ENCODE measurements at regions not wholly inside any gene's neighbourhood (a gene's known extent, or its start where the extent isn't known, plus 50 kb on each side); places are given as distances from the start of the nearest gene placed in this dataset.

DNA sequence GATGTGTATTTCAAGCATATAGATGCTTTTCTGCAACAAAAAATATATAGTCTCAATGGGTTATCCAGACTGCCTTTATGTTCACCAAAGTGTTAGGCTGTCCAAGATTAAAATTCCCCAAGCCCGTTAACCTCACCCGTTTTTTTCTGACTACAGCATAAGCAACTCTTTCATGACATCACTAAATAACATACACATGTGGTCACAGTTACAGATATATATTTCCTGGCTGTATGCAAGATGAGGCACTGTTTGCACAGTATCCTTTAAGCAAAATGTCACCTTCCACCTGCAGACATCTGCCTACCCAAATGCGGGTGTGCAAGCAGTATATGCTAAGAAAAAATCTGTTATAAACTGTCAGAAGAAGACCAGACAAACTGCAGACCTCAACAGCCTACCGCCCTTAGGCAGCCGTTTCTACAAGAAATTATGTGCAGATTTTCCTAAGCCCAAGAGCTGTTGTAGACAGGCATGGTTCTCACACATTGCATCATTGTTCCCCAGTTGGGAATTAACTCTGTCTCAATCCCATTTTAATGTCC, 183.1 kb upstream of the MXRA5 start:
- H3K4me3 ChIP-seq, result no peak overlapping the region
- no peak overlapping the region for H3K27ac ChIP-seq
- no peaks in the 10 kb centered on the region for H3K36me3 ChIP-seq
- no peaks in the 10 kb centered on the region for H3K4me1 ChIP-seq (ENCODE audit: insufficient read depth)
- peaks cover 0 to 3% of the 10 kb centered on the region in 2 donors for H3K9me3 ChIP-seq
- DNase-seq, result no peak
- intact Hi-C loops (cut with DNase I), result no loop called here
- 59 to 66% (median 66%) methylated on average over 5 of the region's 5 CpGs for WGBS, 3 donors
- TF ChIP-seq, protein P1, sequence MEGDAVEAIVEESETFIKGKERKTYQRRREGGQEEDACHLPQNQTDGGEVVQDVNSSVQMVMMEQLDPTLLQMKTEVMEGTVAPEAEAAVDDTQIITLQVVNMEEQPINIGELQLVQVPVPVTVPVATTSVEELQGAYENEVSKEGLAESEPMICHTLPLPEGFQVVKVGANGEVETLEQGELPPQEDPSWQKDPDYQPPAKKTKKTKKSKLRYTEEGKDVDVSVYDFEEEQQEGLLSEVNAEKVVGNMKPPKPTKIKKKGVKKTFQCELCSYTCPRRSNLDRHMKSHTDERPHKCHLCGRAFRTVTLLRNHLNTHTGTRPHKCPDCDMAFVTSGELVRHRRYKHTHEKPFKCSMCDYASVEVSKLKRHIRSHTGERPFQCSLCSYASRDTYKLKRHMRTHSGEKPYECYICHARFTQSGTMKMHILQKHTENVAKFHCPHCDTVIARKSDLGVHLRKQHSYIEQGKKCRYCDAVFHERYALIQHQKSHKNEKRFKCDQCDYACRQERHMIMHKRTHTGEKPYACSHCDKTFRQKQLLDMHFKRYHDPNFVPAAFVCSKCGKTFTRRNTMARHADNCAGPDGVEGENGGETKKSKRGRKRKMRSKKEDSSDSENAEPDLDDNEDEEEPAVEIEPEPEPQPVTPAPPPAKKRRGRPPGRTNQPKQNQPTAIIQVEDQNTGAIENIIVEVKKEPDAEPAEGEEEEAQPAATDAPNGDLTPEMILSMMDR (IDR thresholded peaks at IDR 0.05), result no peak
- TF ChIP-seq POLR2A (IDR thresholded peaks at IDR 0.05) (no peak), EP300 (IDR thresholded peaks at IDR 0.05) (no peak)
- H3K27me3 ChIP-seq, result no peaks in the 10 kb centered on the region

DNA sequence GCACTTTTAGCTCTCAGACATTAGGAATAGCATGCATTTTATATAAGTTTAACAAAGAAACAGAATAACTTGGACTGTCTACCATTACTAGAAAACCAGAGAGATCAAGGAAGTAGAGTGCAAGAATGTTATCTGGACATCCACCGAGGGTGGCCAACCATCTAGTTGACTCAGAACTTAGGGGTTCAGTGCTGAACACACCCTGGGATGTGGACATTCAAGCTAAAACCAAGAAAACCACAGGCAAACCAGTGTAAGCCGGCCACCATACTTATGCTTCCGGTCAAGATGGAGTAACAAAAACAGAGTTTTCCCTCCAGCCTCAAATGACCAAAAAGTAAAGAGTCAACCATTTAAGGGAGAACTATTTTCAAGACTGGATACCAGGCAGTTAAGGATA, 181.4 kb upstream of the MXRA5 start:
- TF ChIP-seq, protein P1 (IDR thresholded peaks at IDR 0.05), result no peak
- TF ChIP-seq EP300 (IDR thresholded peaks at IDR 0.05) (no peak), POLR2A (IDR thresholded peaks at IDR 0.05) (no peak)
- Histone ChIP-seq H3K27ac (no peak overlapping the region), H3K27me3 (no peaks in the 10 kb centered on the region), H3K4me1 (ENCODE audit: insufficient read depth) (no peaks in the 10 kb centered on the region), H3K9me3 (no peaks in the 10 kb centered on the region), H3K4me3 (no peak overlapping the region), H3K36me3 (no peaks in the 10 kb centered on the region)
- DNase-seq, result no peak
- intact Hi-C loops (cut with DNase I), result no loop called here
- WGBS, 3 donors, result 90 to 94% (median 93%) methylated on average over 3 of the region's 3 CpGs

DNA sequence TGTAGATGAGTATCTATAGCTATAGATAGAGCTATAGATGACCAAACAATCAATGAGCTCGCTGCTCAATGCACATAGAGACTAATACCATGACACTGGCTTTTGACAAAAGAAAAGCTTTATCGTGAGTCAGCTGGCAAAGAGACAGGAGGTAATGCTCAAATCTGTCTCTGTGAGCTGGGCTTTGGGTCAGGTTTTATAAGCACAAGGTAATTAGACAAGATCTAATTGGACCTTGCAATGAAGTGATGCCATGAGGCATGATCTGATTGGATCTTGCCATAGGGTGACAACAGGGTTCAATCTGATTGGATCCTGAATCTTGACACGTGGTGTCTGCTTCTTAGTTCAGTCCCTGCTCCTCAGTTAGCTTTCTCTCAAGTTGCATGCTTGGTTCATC, 180.7 kb upstream of the MXRA5 start:
- no peak overlapping the region for H3K27ac ChIP-seq
- TF ChIP-seq EP300 (IDR thresholded peaks at IDR 0.05) (no peak), POLR2A (IDR thresholded peaks at IDR 0.05) (no peak)
- TF ChIP-seq, protein P1 (IDR thresholded peaks at IDR 0.05), result no peak
- no peaks in the 10 kb centered on the region for H3K27me3 ChIP-seq
- no peaks in the 10 kb centered on the region for H3K9me3 ChIP-seq
- no peaks in the 10 kb centered on the region for H3K4me1 ChIP-seq (ENCODE audit: insufficient read depth)
- intact Hi-C loops (cut with DNase I), result no loop called here
- no peak for DNase-seq
- H3K36me3 ChIP-seq, result no peaks in the 10 kb centered on the region
- 63 to 66% (median 64%) methylated on average over 3 of the region's 3 CpGs for WGBS, 3 donors
- no peak overlapping the region for H3K4me3 ChIP-seq

DNA sequence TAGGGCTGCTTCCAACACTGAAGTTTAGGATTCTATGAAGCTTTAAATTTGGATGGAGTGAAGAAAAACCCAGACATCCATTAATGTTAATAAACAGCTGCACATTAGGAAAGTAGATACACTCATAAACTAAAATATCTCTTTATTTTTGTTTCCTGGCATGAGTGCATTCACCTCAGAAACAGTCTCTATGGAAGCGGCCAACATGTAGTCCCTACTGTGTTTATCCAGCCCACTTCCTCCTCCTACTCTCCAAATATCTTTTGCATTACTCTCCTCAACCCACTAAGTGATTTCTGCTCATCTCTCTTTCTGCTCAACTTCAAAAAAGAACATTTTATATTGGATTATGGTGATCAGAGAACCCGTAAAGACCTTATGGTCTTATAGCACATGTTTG, 180.3 kb upstream of the MXRA5 start:
- no peak overlapping the region for H3K27ac ChIP-seq
- H3K36me3 ChIP-seq, result no peaks in the 10 kb centered on the region
- H3K9me3 ChIP-seq, result no peaks in the 10 kb centered on the region
- DNase-seq, result no peak
- intact Hi-C loops (cut with DNase I), result no loop called here
- no peaks in the 10 kb centered on the region for H3K4me1 ChIP-seq (ENCODE audit: insufficient read depth)
- H3K27me3 ChIP-seq, result no peaks in the 10 kb centered on the region
- 57 to 61% (median 59%) methylated on average over 2 of the region's 2 CpGs for WGBS, 3 donors
- TF ChIP-seq POLR2A (IDR thresholded peaks at IDR 0.05) (no peak), EP300 (IDR thresholded peaks at IDR 0.05) (no peak)
- TF ChIP-seq, protein P1 (IDR thresholded peaks at IDR 0.05), result no peak
- no peak overlapping the region for H3K4me3 ChIP-seq
